K562 (cell line): ENCODE measurements at regions not wholly inside any gene's neighbourhood (a gene's known extent, or its start where the extent isn't known, plus 50 kb on each side); places are given as distances from the start of the nearest gene placed in this dataset.

Experiments used
- CEBPB ChIP-seq: fragments of 450-650 bp; IDR thresholded peaks from 2 replicates; pipeline ENCODE4 v1.6.1; 2016; ENCODE audit warnings: missing genetic modification characterization, missing compliant biosample characterization
- ETV5 ChIP-seq: sonication (generic); formaldehyde crosslinking; IDR thresholded peaks from 2 replicates; pipeline ENCODE4 v1.4.0; 2020; ENCODE audit warnings: low read depth, mild to moderate bottlenecking, missing genetic modification reagents
- KLF10 ChIP-seq: fragments of 250-450 bp; sonication (Bioruptor Pico); IDR thresholded peaks from 2 replicates; pipeline ENCODE4 v1.6.1; 2021; ENCODE audit warnings: matching md5 sums
- RBBP5 ChIP-seq: fragments of 200-600 bp; sonication (generic); IDR thresholded peaks from 2 replicates; pipeline ENCODE4 v1.6.1; 2012; ENCODE audit warnings: borderline replicate concordance, mild to moderate bottlenecking, low read length, control low read depth, inconsistent platforms; ENCODE audit not compliant: insufficient read depth, poor library complexity, severe bottlenecking
- TF ChIP-seq, protein P1 (sequence below), 3 experiments: IDR thresholded peaks in 2 of 3; conservative IDR thresholded peaks in 1 of 3; 2 replicates each; pipeline ENCODE4 v1.5.1; 2011 to 2012; ENCODE audit warnings: low read length in 3 of 3, mild to moderate bottlenecking in 3 of 3, control low read depth in 2 of 3, improper control_type of control experiment in 1 of 3, inconsistent platforms in 1 of 3, low read depth in 1 of 3, mixed read lengths in 1 of 3, moderate library complexity in 1 of 3; ENCODE audit not compliant: insufficient read depth in 2 of 3

GRCh38 chr2:126753501-126754212, 97.7 kb downstream of the GYPC start:
- TF ChIP-seq CEBPB (no peak), RBBP5 (no peak), ETV5 (CRISPR knock-in tag) (no peak), KLF10 (CRISPR knock-in tag) (no peak)
- TF ChIP-seq, protein P1, sequence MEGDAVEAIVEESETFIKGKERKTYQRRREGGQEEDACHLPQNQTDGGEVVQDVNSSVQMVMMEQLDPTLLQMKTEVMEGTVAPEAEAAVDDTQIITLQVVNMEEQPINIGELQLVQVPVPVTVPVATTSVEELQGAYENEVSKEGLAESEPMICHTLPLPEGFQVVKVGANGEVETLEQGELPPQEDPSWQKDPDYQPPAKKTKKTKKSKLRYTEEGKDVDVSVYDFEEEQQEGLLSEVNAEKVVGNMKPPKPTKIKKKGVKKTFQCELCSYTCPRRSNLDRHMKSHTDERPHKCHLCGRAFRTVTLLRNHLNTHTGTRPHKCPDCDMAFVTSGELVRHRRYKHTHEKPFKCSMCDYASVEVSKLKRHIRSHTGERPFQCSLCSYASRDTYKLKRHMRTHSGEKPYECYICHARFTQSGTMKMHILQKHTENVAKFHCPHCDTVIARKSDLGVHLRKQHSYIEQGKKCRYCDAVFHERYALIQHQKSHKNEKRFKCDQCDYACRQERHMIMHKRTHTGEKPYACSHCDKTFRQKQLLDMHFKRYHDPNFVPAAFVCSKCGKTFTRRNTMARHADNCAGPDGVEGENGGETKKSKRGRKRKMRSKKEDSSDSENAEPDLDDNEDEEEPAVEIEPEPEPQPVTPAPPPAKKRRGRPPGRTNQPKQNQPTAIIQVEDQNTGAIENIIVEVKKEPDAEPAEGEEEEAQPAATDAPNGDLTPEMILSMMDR (IDR thresholded peaks at IDR 0.05 in 2 of 3, conservative IDR thresholded peaks at IDR 0.05 in 1 of 3; ENCODE audit: insufficient read depth in 2 of 3, low read depth in 1 of 3, low read length in 3 of 3) = no peak
